Hepatocyte (in vitro differentiated cells): ENCODE measurements at regions not wholly inside any gene's neighbourhood (a gene's known extent, or its start where the extent isn't known, plus 50 kb on each side); places are given as distances from the start of the nearest gene placed in this dataset.

ENCODE experiments used
- DNase-seq: peaks from one replicate; pipeline ENCODE4 v3.0.0-alpha.2; 2016; ENCODE audit warnings: low spot score
- H2AFZ ChIP-seq: fragments of 200-600 bp; sonication (generic); 2 replicates; pipeline ENCODE4 v1.6.0; 2016; ENCODE audit warnings: antibody characterized with exemption, mild to moderate bottlenecking
- H3K27ac ChIP-seq: fragments of 200-600 bp; sonication (generic); 2 replicates; pipeline ENCODE4 v1.5.1; 2016; ENCODE audit warnings: mild to moderate bottlenecking
- H3K27me3 ChIP-seq: fragments of 200-600 bp; sonication (generic); 2 replicates; pipeline ENCODE4 v1.6.1; 2016
- H3K36me3 ChIP-seq: fragments of 200-600 bp; sonication (generic); replicated peaks from 2 replicates; pipeline ENCODE4 v1.5.1; 2016; ENCODE audit warnings: low read depth; ENCODE audit not compliant: insufficient read depth
- H3K4me1 ChIP-seq: fragments of 200-600 bp; sonication (generic); 2 replicates; pipeline ENCODE4 v1.5.1; 2016; ENCODE audit warnings: mild to moderate bottlenecking, moderate library complexity; ENCODE audit not compliant: insufficient read depth
- H3K4me2 ChIP-seq: fragments of 200-600 bp; sonication (generic); 2 replicates; pipeline ENCODE4 v1.6.0; 2016
- H3K4me3 ChIP-seq: fragments of 200-600 bp; sonication (generic); 2 replicates; pipeline ENCODE4 v1.5.1; 2016; ENCODE audit warnings: mild to moderate bottlenecking
- H3K79me2 ChIP-seq: fragments of 200-600 bp; sonication (generic); 2 replicates; pipeline ENCODE4 v1.6.0; 2017; ENCODE audit warnings: mild to moderate bottlenecking
- H3K9me2 ChIP-seq: fragments of 200-600 bp; sonication (generic); replicated peaks from 2 replicates; pipeline ENCODE4 v1.6.0; 2017; ENCODE audit warnings: mild to moderate bottlenecking; ENCODE audit not compliant: insufficient read depth
- H3K9me3 ChIP-seq: fragments of 200-600 bp; sonication (generic); 2 replicates; pipeline ENCODE4 v1.5.1; 2016; ENCODE audit warnings: low read depth, mild to moderate bottlenecking
- H4K20me1 ChIP-seq: fragments of 200-600 bp; sonication (generic); 2 replicates; pipeline ENCODE4 v1.6.0; 2016; ENCODE audit warnings: mild to moderate bottlenecking; ENCODE audit not compliant: insufficient read depth, poor library complexity, severe bottlenecking
- CTCF ChIP-seq: fragments of 200-600 bp; sonication (generic); IDR thresholded peaks from 2 replicates; pipeline ENCODE4 v1.5.1; 2016; ENCODE audit warnings: antibody characterized with exemption, mild to moderate bottlenecking; ENCODE audit not compliant: poor library complexity
- EZH2 ChIP-seq: fragments of 200-600 bp; sonication (generic); IDR thresholded peaks from 2 replicates; pipeline ENCODE4 v1.6.1; 2016; ENCODE audit warnings: antibody characterized with exemption, mild to moderate bottlenecking, borderline replicate concordance
- EZH2phosphoT487 ChIP-seq: fragments of 200-600 bp; sonication (generic); IDR thresholded peaks from one replicate; pipeline ENCODE4 v1.6.1; 2018; ENCODE audit warnings: antibody characterized with exemption, mild to moderate bottlenecking, low read depth, moderate library complexity; ENCODE audit not compliant: unreplicated experiment, severe bottlenecking
- WGBS: methylation state at CpG from one replicate; pipeline ENCODE4 v1.1.6; 2016; ENCODE audit warnings: low lambda C conversion rate; ENCODE audit errors: missing lambda C conversion rate; 5-methylcytosine and 5-hydroxymethylcytosine counted together

GRCh38 chr7:119984247-119984646 lies 288.7 kb upstream of the KCND2 start:
- H2AFZ ChIP-seq, result no peak overlapping the region
- H3K4me3 ChIP-seq, result no peak overlapping the region
- 94% methylated on average over 3 of the region's 3 CpGs for WGBS
- TF ChIP-seq EZH2, result no peak
- no peak for TF ChIP-seq EZH2phosphoT487
- no peak for TF ChIP-seq CTCF
- H3K4me1 ChIP-seq, result no peaks in the 10 kb centered on the region
- H3K4me2 ChIP-seq, result no peak overlapping the region
- H4K20me1 ChIP-seq, result no peaks in the 10 kb centered on the region
- H3K9me2 ChIP-seq, result no peaks in the 10 kb centered on the region
- DNase-seq, result no peak
- H3K79me2 ChIP-seq, result no peaks in the 10 kb centered on the region
- H3K27me3 ChIP-seq, result no peaks in the 10 kb centered on the region
- no peaks in the 10 kb centered on the region for H3K36me3 ChIP-seq
- H3K27ac ChIP-seq, result no peak overlapping the region
- no peaks in the 10 kb centered on the region for H3K9me3 ChIP-seq

GRCh38 chr7:119988401-119988800 lies 284.6 kb upstream of the KCND2 start:
- no peaks in the 10 kb centered on the region for H3K9me3 ChIP-seq
- no peak overlapping the region for H2AFZ ChIP-seq
- H3K27me3 ChIP-seq, result no peaks in the 10 kb centered on the region
- 89% methylated on average over 1 of the region's 1 CpG for WGBS
- H3K4me1 ChIP-seq, result no peaks in the 10 kb centered on the region
- no peak for TF ChIP-seq CTCF
- no peak for TF ChIP-seq EZH2
- no peak for TF ChIP-seq EZH2phosphoT487
- DNase-seq, result no peak
- no peaks in the 10 kb centered on the region for H3K9me2 ChIP-seq
- H4K20me1 ChIP-seq, result no peaks in the 10 kb centered on the region
- H3K36me3 ChIP-seq, result no peaks in the 10 kb centered on the region
- no peaks in the 10 kb centered on the region for H3K79me2 ChIP-seq
- no peak overlapping the region for H3K4me2 ChIP-seq
- no peak overlapping the region for H3K4me3 ChIP-seq
- H3K27ac ChIP-seq, result no peak overlapping the region

- no peak overlapping the region for H3K27ac ChIP-seq
- TF ChIP-seq EZH2 (no peak), CTCF (no peak), EZH2phosphoT487 (no peak)
- H4K20me1 ChIP-seq, result no peaks in the 10 kb centered on the region
- no peaks in the 10 kb centered on the region for H3K9me3 ChIP-seq
- no peak overlapping the region for H3K4me2 ChIP-seq
- DNase-seq, result no peak
- no peaks in the 10 kb centered on the region for H3K27me3 ChIP-seq
- no peak overlapping the region for H3K4me3 ChIP-seq
- 87% methylated on average over 3 of the region's 3 CpGs for WGBS
- no peaks in the 10 kb centered on the region for H3K4me1 ChIP-seq
- H3K79me2 ChIP-seq, result no peaks in the 10 kb centered on the region
- H2AFZ ChIP-seq, result no peak overlapping the region
- no peaks in the 10 kb centered on the region for H3K36me3 ChIP-seq
- no peaks in the 10 kb centered on the region for H3K9me2 ChIP-seq
Measured at GRCh38 chr7:119994928-119995327, 278.0 kb upstream of the KCND2 start.

DNA sequence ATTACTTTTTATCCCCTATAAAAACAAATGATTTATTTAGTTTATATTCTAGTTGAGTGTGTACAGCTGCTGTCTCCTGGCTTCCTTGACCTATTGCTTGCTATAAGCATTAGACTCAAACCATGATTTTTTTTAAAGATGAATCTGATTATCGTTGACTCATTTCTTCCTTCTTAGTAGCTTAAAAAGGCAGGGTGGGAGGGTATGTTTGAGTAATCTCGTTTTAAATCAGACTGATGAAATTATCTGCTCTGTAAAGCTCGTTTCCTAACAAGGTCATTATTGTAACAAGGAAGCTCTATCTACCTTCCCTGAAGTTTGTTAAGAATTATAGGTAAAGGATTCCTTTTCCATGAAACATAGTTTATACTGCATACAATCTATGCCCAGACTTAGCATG lies 276.3 kb upstream of the KCND2 start:
- H3K27ac ChIP-seq, result no peak overlapping the region
- 65% methylated on average over 3 of the region's 3 CpGs for WGBS
- no peaks in the 10 kb centered on the region for H3K9me3 ChIP-seq
- H3K4me2 ChIP-seq, result no peak overlapping the region
- H3K79me2 ChIP-seq, result no peaks in the 10 kb centered on the region
- H3K9me2 ChIP-seq, result no peaks in the 10 kb centered on the region
- DNase-seq, result no peak
- no peak overlapping the region for H3K4me3 ChIP-seq
- TF ChIP-seq CTCF, result no peak
- no peak for TF ChIP-seq EZH2
- no peak for TF ChIP-seq EZH2phosphoT487
- no peaks in the 10 kb centered on the region for H4K20me1 ChIP-seq
- H3K4me1 ChIP-seq, result no peaks in the 10 kb centered on the region
- H2AFZ ChIP-seq, result no peak overlapping the region
- no peaks in the 10 kb centered on the region for H3K36me3 ChIP-seq
- H3K27me3 ChIP-seq, result no peaks in the 10 kb centered on the region
